ENCODE measurements at regions not wholly inside any gene's neighbourhood (a gene's known extent, or its start where the extent isn't known, plus 50 kb on each side); places are given as distances from the start of the nearest gene placed in this dataset.

DNA sequence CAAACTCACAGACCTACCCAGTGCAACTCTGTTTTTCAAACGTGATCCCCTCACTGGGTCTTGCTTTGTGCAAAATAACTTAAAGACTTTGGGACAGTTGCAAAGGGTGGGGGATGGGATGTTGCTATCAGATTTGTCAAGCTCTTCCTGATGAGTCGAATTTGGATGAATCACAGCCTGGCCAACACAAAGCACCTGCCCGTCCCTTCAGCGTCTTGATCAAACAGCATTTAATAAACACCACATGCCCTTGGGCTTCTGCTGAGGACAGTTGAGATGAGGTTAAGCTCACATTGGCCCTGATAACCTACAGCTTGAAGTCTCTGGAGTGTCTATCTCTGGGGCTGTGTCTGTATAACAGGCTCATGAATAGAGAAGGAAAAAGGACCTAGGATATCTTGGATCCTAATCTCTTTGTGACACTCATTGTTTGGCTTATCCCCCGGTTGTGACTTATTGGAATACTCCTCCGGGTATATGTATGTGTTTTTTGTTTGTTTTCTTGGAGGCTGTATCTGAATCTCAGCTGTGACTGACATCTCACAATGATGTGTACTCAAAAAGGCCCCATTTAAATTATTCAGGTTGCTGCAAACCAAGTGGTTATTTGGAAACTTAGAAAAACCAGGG, 132.6 kb upstream of the NAMPT start:
- DNase-seq, result no peak

GRCh38 chr7:106416430-106416829, 131.6 kb upstream of the NAMPT start:
- DNase-seq, result no peak

GRCh38 chr7:106415433-106415832, 130.7 kb upstream of the NAMPT start:
- no peak for DNase-seq

- no peak for DNase-seq
These were observed 128.7 kb upstream of the NAMPT start for GRCh38 chr7:106413446-106413845.

DNA sequence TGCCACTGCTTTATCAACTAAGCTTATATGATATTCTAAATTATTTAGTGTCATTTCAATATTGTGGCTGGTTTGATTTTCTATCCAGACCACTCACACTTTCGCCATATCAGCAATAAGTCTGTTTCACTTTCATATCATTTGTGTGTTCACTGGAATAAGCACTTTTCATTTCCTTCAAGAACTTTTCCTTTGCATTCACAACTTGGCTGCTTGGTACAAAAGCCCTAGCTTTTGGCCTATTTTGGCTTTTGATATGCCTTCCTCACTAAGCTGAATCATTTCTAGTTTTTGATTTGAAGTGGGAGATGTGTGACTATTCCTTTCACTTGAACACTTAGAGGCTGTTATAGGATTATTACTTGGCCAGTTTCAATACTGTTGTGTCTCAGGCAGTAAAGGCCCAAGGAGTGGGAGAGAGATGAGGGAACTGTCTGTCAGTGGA, 120.9 kb upstream of the NAMPT start:
- DNase-seq, result no peak

DNA sequence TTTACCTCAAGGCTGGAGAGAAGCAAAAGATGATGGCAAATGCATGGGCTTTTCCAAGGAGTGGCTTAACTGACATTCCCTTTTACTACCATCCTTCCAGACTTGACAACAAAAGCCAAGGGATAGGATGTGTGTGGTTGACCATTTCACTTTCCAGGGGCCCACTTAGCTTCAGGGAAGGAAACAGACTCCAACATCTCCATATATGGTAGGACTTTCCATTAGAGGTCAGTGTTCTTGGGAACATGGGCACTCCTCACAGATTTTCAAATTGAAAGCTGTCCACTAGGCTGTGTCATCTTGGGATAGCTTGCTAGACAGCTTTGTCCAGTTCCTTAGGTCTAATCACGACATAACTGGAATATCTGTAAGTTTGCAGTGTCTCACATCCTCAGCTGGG, 118.1 kb upstream of the NAMPT start:
- no peak for DNase-seq

- no peak for DNase-seq
These were observed 116.1 kb upstream of the NAMPT start for GRCh38 chr7:106400923-106401322.

- no peak for DNase-seq
These were observed 114.0 kb upstream of the NAMPT start for GRCh38 chr7:106398786-106399185.

DNA sequence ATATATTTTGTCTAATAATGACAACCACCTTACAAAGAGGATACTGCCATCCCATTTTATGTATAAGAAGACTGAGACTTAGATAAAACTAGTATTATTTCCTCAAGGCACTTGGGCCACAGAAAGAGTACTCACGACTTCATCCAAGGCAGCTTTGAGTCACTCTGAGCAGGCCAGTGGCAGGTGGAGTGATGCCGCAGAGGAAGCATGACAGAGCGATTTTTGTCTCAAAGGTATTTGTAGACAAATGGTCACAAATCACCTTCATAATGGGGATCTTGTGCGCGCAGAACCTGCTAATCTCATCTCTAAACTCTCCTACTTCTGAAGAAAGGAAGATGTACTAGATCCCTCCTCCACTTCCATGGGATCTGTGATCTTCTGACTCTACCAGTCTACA, 113.2 kb upstream of the NAMPT start:
- DNase-seq, result no peak

DNA sequence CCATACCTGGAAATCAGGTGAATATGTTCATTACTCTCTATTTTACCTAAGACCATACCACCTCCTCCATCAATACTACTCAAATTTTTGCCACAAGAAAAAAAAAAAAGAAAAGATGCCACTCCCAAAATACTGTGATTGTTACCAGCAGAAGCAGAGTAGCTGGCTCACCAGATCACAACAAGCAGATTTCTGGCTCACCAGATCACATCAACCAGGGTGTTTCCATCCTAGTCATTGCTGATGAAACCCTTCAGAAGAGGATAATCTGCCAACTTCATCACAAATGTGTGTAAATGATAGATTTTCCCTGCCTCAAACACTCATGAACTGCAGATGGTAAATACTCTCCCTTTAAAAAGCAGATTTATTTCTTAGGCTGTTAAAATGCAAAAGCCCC, 109.7 kb upstream of the NAMPT start:
- no peak for DNase-seq

- DNase-seq, result no peak
These were observed 108.9 kb upstream of the NAMPT start for GRCh38 chr7:106393564-106394251.

GRCh38 chr7:106392590-106392989, 107.8 kb upstream of the NAMPT start:
- no peak for DNase-seq

- no peak for DNase-seq
These were observed 107.4 kb upstream of the NAMPT start for GRCh38 chr7:106392144-106392543.

GRCh38 chr7:106386958-106387357, 102.2 kb upstream of the NAMPT start:
- no peak for DNase-seq

- no peak for DNase-seq
These were observed 99.6 kb upstream of the NAMPT start for GRCh38 chr7:106384373-106384772.

GRCh38 chr7:106382929-106383328, 98.1 kb upstream of the NAMPT start:
- no peak for DNase-seq

- no peak for DNase-seq
These were observed 97.3 kb upstream of the NAMPT start for GRCh38 chr7:106382129-106382528.

- no peak for DNase-seq
These were observed 96.5 kb upstream of the NAMPT start for GRCh38 chr7:106381252-106381651.

DNA sequence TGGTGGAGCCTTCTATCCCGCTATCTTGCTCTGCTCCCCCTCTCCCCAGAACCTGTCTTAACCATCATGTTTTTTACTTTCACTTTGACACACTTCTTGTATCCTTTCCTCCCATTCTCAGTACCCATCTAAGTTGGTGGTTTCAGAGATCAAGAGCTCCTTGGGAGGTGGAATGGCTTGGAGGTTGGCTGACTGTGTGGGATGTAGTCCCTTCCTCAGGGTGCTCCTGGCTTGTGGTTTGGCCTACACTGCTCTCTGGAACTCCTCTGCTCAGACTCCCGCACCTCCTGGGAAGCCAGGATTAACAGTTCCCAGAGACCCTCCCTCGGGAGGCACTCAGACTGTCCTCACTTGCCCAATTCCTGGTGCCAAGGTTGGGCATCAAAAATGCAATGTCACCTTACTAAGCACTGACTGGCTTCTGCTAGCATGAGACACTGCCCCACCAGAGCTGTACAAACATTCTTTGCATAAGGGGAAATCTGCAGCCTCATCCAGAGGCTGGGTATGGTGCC, 93.1 kb upstream of the NAMPT start:
- no peak for DNase-seq

DNA sequence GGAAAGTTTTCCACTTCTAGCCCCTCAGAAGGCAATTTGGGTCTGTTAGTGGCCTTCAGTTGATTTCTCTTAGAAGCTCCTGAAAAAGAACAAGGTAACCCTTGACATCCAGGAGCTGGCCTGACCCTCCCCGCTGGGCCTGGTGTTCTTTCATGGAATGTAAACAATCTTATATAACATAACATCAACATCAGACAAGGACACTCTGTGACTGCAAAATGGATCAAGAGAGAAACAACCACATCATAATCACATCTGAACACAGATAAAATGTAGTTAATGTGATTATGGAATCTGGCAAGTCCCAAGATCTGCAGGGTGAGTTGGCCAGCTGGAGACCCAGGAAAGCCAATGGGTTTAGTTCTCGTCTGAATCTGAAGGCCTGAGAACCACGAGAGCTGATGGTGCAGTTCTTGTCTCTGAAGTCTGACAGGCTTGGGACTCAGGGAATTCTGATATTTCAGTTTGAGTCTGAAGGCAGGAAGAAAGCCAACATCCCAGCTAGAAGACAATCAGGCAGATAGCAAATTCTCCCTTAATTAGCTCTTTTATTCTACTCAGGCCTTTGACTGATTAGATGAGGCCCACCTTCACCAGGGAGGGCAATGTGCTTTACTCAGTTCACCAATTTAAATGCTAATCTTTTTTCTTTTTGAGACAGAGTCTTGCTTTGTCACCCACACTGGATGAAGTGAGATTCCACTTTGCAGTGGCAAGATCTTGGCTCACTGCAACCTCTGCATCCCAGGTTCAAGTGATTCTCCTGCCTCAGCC, 91.4 kb upstream of the NAMPT start:
- DNase-seq, result no peak

DNA sequence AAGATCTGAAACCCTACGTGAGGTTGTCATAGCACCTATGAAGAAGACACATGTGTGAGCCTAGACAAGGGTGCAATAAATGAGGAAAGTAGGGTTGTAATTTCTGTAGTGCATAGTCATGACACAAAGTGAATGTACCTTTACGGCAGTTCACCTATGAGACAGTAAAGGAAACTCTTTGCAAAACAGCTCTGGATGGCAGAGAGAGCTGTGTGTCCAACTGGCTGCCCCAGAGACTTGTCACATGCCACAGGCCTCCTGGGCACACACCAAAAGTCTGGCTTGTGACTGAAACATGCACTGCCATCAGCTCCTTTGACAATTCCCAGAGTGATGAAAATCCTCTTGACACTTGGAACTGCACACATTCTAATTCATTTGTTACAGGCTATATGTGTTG, 90.7 kb upstream of the NAMPT start:
- no peak for DNase-seq

DNA sequence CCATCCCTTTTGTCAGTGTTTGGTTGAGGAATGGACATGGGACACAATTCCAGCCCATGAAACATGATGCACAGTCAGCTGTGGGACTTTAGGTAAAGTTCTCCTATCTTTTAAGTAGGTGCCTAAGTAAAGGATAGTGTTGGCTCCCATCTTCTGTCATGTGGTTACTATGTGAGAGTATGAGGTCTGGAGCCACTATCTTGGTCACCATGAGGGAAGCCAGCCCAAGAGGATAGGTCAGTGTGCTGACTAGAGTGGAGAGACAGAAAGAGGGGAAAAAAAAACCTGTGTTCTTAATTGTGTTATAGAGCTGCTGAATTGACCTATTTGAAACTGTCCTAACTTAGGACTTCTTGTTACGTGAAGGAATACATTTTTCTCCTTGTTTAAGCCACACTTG, 89.7 kb upstream of the NAMPT start:
- no peak for DNase-seq

DNA sequence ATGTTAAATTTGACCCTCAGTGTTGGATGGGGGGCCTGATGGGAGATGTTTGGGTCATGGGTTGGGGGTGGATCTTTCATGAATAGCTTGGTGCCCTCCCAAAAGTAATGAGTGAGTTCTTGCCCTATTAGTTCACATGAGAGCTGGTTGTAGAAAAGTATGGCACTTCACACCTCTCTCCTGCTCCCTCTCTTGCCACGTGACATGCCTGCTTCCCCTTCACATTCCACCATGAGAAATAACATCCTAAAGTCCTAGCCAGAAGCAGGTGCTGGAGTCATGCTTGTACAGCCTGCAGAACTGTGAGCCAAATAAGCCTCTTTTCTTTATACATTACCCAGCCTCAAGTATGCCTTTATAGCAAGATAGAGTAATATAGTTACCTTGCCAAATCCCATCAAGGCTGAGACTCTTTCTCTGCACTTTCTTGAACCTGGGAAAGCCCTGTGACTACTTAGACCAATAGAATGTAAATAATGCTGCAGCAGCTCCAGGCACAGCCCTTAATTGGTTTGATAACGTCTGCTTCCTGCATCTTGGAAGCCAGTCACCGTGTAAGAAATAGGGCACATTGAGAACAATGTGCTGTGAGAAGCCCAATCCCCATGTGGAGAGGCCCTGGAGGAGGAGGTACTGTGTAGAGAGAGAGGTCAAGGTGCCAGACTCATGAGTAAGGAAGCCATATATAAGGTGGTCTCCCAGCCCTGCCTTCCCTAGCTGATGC, 88.0 kb upstream of the NAMPT start:
- DNase-seq, result no peak

Data from effector CD4-positive, alpha-beta T cell (primary cell).